ENCODE measurements at regions not wholly inside any gene's neighbourhood (a gene's known extent, or its start where the extent isn't known, plus 50 kb on each side); places are given as distances from the start of the nearest gene placed in this dataset.

DNA sequence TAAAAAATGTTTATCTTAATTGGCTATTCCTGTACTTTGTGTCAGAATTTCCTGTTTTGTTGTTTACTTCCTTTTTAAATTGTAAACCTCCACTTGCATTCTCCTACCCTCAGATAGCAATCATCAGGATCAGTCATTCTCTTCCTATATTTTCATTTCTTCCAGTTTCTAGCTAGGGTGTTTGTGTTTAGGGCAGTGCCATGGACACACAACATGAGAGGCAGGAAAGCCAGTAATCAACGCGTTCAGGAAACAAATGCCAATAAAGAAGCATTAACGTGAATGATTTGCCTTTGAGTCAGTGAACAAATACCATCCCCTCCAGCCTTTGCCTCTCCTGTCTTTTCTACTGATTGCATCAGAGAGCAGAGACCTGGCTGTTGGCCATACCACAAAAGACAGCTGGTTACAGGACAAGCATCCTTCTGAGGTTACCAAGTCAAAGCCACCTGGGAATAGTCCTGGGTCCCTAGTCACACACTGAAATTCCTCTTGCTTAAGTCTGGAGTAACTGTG is 56.7 kb upstream of the FHL2 start:
- Histone ChIP-seq H3K9ac (ENCODE audit: low read depth, low read length, poor library complexity, severe bottlenecking) (peak overlapping the region; percentile 52), H3K79me2 (ENCODE audit: insufficient read depth, low read length) (no peaks in the 10 kb centered on the region), H3K27me3 (ENCODE audit: insufficient read depth, low read length, poor library complexity, severe bottlenecking) (no peaks in the 10 kb centered on the region), H3K4me2 (ENCODE audit: low read depth, low read length, poor library complexity, severe bottlenecking) (peak overlapping the region; percentile 60), H3K4me3 (ENCODE audit: low read length, poor library complexity, severe bottlenecking) (peak overlapping the region; percentile 18), H3K36me3 (ENCODE audit: insufficient read depth, low read length) (no peaks in the 10 kb centered on the region), H3F3A (ENCODE audit: low read depth) (no peaks in the 10 kb centered on the region), H3K9me3 (ENCODE audit: insufficient read depth, low read depth, low read length) (no peaks in the 10 kb centered on the region), H4K20me1 (ENCODE audit: insufficient read depth, low read length, poor library complexity, severe bottlenecking) (no peaks in the 10 kb centered on the region), H3K9me2 (replicated peaks; ENCODE audit: low read depth, low read length) (no peaks in the 10 kb centered on the region), H2AFZ (ENCODE audit: low read length) (peak overlapping the region; percentile 74; the same call in 1 of the 2 replicates), H3K4me1 (ENCODE audit: insufficient read depth, low read length, poor library complexity, severe bottlenecking) (peaks cover 23% of the 10 kb centered on the region)
- TF ChIP-seq, protein P1, sequence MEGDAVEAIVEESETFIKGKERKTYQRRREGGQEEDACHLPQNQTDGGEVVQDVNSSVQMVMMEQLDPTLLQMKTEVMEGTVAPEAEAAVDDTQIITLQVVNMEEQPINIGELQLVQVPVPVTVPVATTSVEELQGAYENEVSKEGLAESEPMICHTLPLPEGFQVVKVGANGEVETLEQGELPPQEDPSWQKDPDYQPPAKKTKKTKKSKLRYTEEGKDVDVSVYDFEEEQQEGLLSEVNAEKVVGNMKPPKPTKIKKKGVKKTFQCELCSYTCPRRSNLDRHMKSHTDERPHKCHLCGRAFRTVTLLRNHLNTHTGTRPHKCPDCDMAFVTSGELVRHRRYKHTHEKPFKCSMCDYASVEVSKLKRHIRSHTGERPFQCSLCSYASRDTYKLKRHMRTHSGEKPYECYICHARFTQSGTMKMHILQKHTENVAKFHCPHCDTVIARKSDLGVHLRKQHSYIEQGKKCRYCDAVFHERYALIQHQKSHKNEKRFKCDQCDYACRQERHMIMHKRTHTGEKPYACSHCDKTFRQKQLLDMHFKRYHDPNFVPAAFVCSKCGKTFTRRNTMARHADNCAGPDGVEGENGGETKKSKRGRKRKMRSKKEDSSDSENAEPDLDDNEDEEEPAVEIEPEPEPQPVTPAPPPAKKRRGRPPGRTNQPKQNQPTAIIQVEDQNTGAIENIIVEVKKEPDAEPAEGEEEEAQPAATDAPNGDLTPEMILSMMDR (conservative IDR thresholded peaks at IDR 0.05; ENCODE audit: low read length), result no peak
- TF ChIP-seq EZH2phosphoT487 (IDR thresholded peaks at IDR 0.05; ENCODE audit: borderline replicate concordance), result no peak

DNA sequence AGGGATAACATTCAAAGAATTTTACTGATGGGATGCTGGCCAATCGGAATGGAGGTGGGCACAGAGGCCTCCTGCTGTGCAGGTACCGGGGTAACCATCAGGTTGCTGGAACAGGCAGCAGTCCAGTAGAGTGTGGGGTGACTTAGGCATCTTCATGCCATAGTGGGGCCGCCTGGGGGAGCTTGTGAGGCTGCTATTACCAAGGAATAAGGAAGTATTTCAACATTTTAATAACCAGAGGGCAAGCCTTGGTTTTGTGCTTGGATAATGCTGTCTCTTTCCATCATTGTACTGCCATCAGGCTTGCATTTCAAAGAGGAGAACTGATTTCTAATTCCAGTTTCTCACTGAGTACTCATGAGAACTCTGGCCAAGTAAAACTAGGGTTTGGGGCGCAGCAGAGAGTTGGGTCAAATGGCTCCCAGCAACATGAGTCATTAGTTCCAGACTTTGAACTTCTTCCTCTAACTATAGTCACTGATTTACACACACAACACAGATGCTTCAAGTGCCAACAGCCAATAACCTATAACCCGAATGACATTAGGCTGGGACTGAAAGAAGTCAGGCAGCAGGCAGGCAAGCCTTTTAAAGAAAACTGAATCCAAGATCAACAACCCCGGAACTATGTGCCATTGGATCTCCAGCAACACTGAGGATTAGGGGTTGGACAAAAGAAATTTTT is 56.1 kb upstream of the FHL2 start:
- H4K20me1 ChIP-seq (ENCODE audit: insufficient read depth, low read length, poor library complexity, severe bottlenecking), result no peaks in the 10 kb centered on the region
- H3K9me2 ChIP-seq (replicated peaks; ENCODE audit: low read depth, low read length), result no peaks in the 10 kb centered on the region
- peak overlapping the region; percentile 60 for H3K4me2 ChIP-seq (ENCODE audit: low read depth, low read length, poor library complexity, severe bottlenecking)
- no peaks in the 10 kb centered on the region for H3K9me3 ChIP-seq (ENCODE audit: insufficient read depth, low read depth, low read length)
- no peaks in the 10 kb centered on the region for H3K36me3 ChIP-seq (ENCODE audit: insufficient read depth, low read length)
- H3K4me3 ChIP-seq (ENCODE audit: low read length, poor library complexity, severe bottlenecking), result peak overlapping the region; percentile 18
- no peaks in the 10 kb centered on the region for H3F3A ChIP-seq (ENCODE audit: low read depth)
- H2AFZ ChIP-seq (ENCODE audit: low read length), result peak overlapping the region; percentile 74
- peak overlapping the region; percentile 52 for H3K9ac ChIP-seq (ENCODE audit: low read depth, low read length, poor library complexity, severe bottlenecking)
- no peak for TF ChIP-seq EZH2phosphoT487 (IDR thresholded peaks at IDR 0.05; ENCODE audit: borderline replicate concordance)
- TF ChIP-seq, protein P1 (conservative IDR thresholded peaks at IDR 0.05; ENCODE audit: low read length), result peak; percentile 83
- H3K79me2 ChIP-seq (ENCODE audit: insufficient read depth, low read length), result no peaks in the 10 kb centered on the region
- no peaks in the 10 kb centered on the region for H3K27me3 ChIP-seq (ENCODE audit: insufficient read depth, low read length, poor library complexity, severe bottlenecking)
- peaks cover 24% of the 10 kb centered on the region for H3K4me1 ChIP-seq (ENCODE audit: insufficient read depth, low read length, poor library complexity, severe bottlenecking)

DNA sequence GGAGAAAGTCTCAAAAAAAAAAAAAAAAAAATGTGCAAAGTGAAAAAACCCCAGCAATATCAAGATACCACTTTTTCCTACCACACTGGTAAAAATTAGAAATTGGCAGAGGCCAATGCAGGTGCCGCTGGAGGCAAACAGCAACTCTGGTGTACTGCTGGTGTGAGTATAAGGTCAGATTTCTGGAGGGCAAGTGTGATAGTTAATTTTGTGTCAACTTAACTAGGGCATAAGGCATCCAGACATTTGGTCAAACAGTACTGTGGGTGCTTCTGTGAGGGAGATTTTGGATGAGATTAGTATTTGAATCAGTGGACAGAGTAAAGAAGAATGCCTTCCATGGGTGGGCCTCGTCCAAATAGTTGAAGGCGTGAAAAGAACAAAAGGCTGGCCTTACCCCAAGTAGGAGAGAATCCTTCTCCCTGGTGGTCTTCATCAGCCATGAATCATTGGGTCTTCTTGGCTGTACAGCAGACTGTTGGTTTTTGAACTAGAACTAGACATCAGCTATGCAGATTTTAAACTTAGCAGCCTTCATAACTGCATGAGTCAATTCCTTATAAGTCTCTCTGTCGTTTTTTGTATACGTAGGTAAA is 52.8 kb upstream of the FHL2 start:
- H3K4me2 ChIP-seq (ENCODE audit: low read depth, low read length, poor library complexity, severe bottlenecking), result no peak overlapping the region
- H3K9me2 ChIP-seq (replicated peaks; ENCODE audit: low read depth, low read length), result no peaks in the 10 kb centered on the region
- TF ChIP-seq, protein P1 (conservative IDR thresholded peaks at IDR 0.05; ENCODE audit: low read length), result no peak
- no peak for TF ChIP-seq EZH2phosphoT487 (IDR thresholded peaks at IDR 0.05; ENCODE audit: borderline replicate concordance)
- peaks cover 34% of the 10 kb centered on the region for H3K4me1 ChIP-seq (ENCODE audit: insufficient read depth, low read length, poor library complexity, severe bottlenecking)
- H3K9me3 ChIP-seq (ENCODE audit: insufficient read depth, low read depth, low read length), result no peaks in the 10 kb centered on the region
- H3K36me3 ChIP-seq (ENCODE audit: insufficient read depth, low read length), result no peaks in the 10 kb centered on the region
- H3K79me2 ChIP-seq (ENCODE audit: insufficient read depth, low read length), result no peaks in the 10 kb centered on the region
- no peaks in the 10 kb centered on the region for H3F3A ChIP-seq (ENCODE audit: low read depth)
- H3K9ac ChIP-seq (ENCODE audit: low read depth, low read length, poor library complexity, severe bottlenecking), result no peak overlapping the region
- no peaks in the 10 kb centered on the region for H4K20me1 ChIP-seq (ENCODE audit: insufficient read depth, low read length, poor library complexity, severe bottlenecking)
- no peaks in the 10 kb centered on the region for H3K27me3 ChIP-seq (ENCODE audit: insufficient read depth, low read length, poor library complexity, severe bottlenecking)
- no peak overlapping the region for H2AFZ ChIP-seq (ENCODE audit: low read length)
- no peak overlapping the region for H3K4me3 ChIP-seq (ENCODE audit: low read length, poor library complexity, severe bottlenecking)
